Type B pancreatic cell (in vitro differentiated cells): ENCODE measurements at regions not wholly inside any gene's neighbourhood (a gene's known extent, or its start where the extent isn't known, plus 50 kb on each side); places are given as distances from the start of the nearest gene placed in this dataset.

Experiments used
- DNase-seq: peaks from one replicate; pipeline ENCODE4 v3.0.0; 2021; ENCODE audit warnings: mixed read lengths; ENCODE audit not compliant: unreplicated experiment; ENCODE audit errors: extremely low spot score
- H3K27ac Mint-ChIP-seq: 2 replicates; pipeline ENCODE4 v1.8.0; 2021; ENCODE audit warnings: mild to moderate bottlenecking, mixed read lengths
- H3K27me3 Mint-ChIP-seq: 2 replicates; pipeline ENCODE4 v1.8.0; 2021; ENCODE audit warnings: mixed read lengths
- H3K36me3 Mint-ChIP-seq: 2 replicates; pipeline ENCODE4 v1.8.0; 2021; ENCODE audit warnings: mixed read lengths
- H3K4me1 Mint-ChIP-seq: one replicate; pipeline ENCODE4 v1.8.0; 2021; ENCODE audit warnings: mixed read lengths; ENCODE audit not compliant: unreplicated experiment
- H3K4me3 Mint-ChIP-seq: 2 replicates; pipeline ENCODE4 v1.8.0; 2021; ENCODE audit warnings: mild to moderate bottlenecking, mixed read lengths
- H3K9me3 Mint-ChIP-seq: 2 replicates; pipeline ENCODE4 v1.8.0; 2021; ENCODE audit warnings: mixed read lengths
- CTCF ChIP-seq: fragments of 200-600 bp; sonication (generic); conservative IDR thresholded peaks from 2 replicates; pipeline ENCODE4 v1.5.0; 2021; ENCODE audit warnings: antibody characterized with exemption, mild to moderate bottlenecking

- no peaks in the 10 kb centered on the region for H3K9me3 Mint-ChIP-seq
- H3K27ac Mint-ChIP-seq = no peak overlapping the region
- H3K4me1 Mint-ChIP-seq = peaks cover 6% of the 10 kb centered on the region
Observed at GRCh38 chr6:48290595-48290994, 179.6 kb upstream of the PTCHD4 start.

GRCh38 chr6:48289841-48290240 is 178.8 kb upstream of the PTCHD4 start:
- Mint-ChIP-seq H3K36me3 (no peaks in the 10 kb centered on the region), H3K27ac (no peak overlapping the region), H3K27me3 (no peaks in the 10 kb centered on the region), H3K4me3 (no peak overlapping the region), H3K4me1 (peaks cover 6% of the 10 kb centered on the region), H3K9me3 (no peaks in the 10 kb centered on the region)
- no peak for DNase-seq
- no peak for TF ChIP-seq CTCF

More at GRCh38 chr6:48290595-48290994, 179.6 kb upstream of the PTCHD4 start:
- no peak for TF ChIP-seq CTCF
- H3K27me3 Mint-ChIP-seq = no peaks in the 10 kb centered on the region
- no peaks in the 10 kb centered on the region for H3K36me3 Mint-ChIP-seq
- H3K4me3 Mint-ChIP-seq = no peak overlapping the region
- DNase-seq = no peak

GRCh38 chr6:48281217-48281616 is 170.2 kb upstream of the PTCHD4 start:
- no peaks in the 10 kb centered on the region for H3K36me3 Mint-ChIP-seq
- H3K27ac Mint-ChIP-seq = no peak overlapping the region
- no peak for TF ChIP-seq CTCF
- DNase-seq = no peak
- peaks cover 2% of the 10 kb centered on the region for H3K27me3 Mint-ChIP-seq
- H3K9me3 Mint-ChIP-seq = no peaks in the 10 kb centered on the region
- H3K4me1 Mint-ChIP-seq = peaks cover 4% of the 10 kb centered on the region
- H3K4me3 Mint-ChIP-seq = no peak overlapping the region

GRCh38 chr6:48280035-48280620 is 169.1 kb upstream of the PTCHD4 start:
- Mint-ChIP-seq H3K27ac (no peak overlapping the region), H3K36me3 (no peaks in the 10 kb centered on the region), H3K4me1 (peaks cover 4% of the 10 kb centered on the region), H3K4me3 (no peak overlapping the region), H3K9me3 (no peaks in the 10 kb centered on the region), H3K27me3 (peaks cover 2% of the 10 kb centered on the region)
- no peak for TF ChIP-seq CTCF
- no peak for DNase-seq

- Mint-ChIP-seq H3K27ac (no peak overlapping the region), H3K36me3 (no peaks in the 10 kb centered on the region), H3K4me1 (peaks cover 4% of the 10 kb centered on the region), H3K27me3 (peaks cover 2% of the 10 kb centered on the region), H3K9me3 (no peaks in the 10 kb centered on the region), H3K4me3 (no peak overlapping the region)
- DNase-seq = no peak
- no peak for TF ChIP-seq CTCF
Observed at GRCh38 chr6:48278261-48278660, 167.3 kb upstream of the PTCHD4 start.

GRCh38 chr6:48272518-48272917 is 161.5 kb upstream of the PTCHD4 start:
- DNase-seq = no peak

More at GRCh38 chr6:48272518-48272917, 161.5 kb upstream of the PTCHD4 start:
- no peak for TF ChIP-seq CTCF
- H3K36me3 Mint-ChIP-seq = no peaks in the 10 kb centered on the region
- H3K27me3 Mint-ChIP-seq = no peaks in the 10 kb centered on the region
- no peak overlapping the region for H3K27ac Mint-ChIP-seq
- no peaks in the 10 kb centered on the region for H3K4me1 Mint-ChIP-seq
- no peak overlapping the region for H3K4me3 Mint-ChIP-seq
- H3K9me3 Mint-ChIP-seq = peaks cover 14% of the 10 kb centered on the region
